ENCODE measurements at regions not wholly inside any gene's neighbourhood (a gene's known extent, or its start where the extent isn't known, plus 50 kb on each side); places are given as distances from the start of the nearest gene placed in this dataset.
"Not testable (repeated sequence)": the region's sequence is repeated elsewhere in the genome, so short reads cannot be mapped to it uniquely, and the experiment has no call there.

- no peak for DNase-seq
Measured at GRCh38 chr9:87338088-87338989, 159.3 kb upstream of the DAPK1 start.

GRCh38 chr9:87340391-87340790 is 157.3 kb upstream of the DAPK1 start:
- DNase-seq = no peak

GRCh38 chr9:87342743-87343142 is 154.9 kb upstream of the DAPK1 start:
- no peak for DNase-seq

GRCh38 chr9:87343816-87344430 is 153.7 kb upstream of the DAPK1 start:
- DNase-seq = no peak

- DNase-seq = no peak
Measured at GRCh38 chr9:87346061-87346665, 151.5 kb upstream of the DAPK1 start.

- no peak for DNase-seq
Measured at GRCh38 chr9:87350915-87351314, 146.8 kb upstream of the DAPK1 start.

- DNase-seq = no peak
Measured at GRCh38 chr9:87353301-87353700, 144.4 kb upstream of the DAPK1 start.

- DNase-seq = no peak
Measured at GRCh38 chr9:87354147-87354546, 143.5 kb upstream of the DAPK1 start.

GRCh38 chr9:87357600-87357999 is 140.1 kb upstream of the DAPK1 start:
- DNase-seq = no peak

GRCh38 chr9:87359264-87359663 is 138.4 kb upstream of the DAPK1 start:
- no peak for DNase-seq

GRCh38 chr9:87359958-87360601 is 137.6 kb upstream of the DAPK1 start:
- no peak for DNase-seq

- no peak for DNase-seq
Measured at GRCh38 chr9:87370049-87370685, 127.5 kb upstream of the DAPK1 start.

- no peak for DNase-seq
Measured at GRCh38 chr9:87371795-87372355, 125.8 kb upstream of the DAPK1 start.

GRCh38 chr9:87372356-87372851 is 125.3 kb upstream of the DAPK1 start:
- no peak for DNase-seq

- not testable (repeated sequence) for DNase-seq
Measured at GRCh38 chr9:87374023-87374919, 123.4 kb upstream of the DAPK1 start.

GRCh38 chr9:87375397-87376073 is 122.1 kb upstream of the DAPK1 start:
- DNase-seq = no peak

GRCh38 chr9:87378676-87379075 is 119.0 kb upstream of the DAPK1 start:
- DNase-seq = no peak

- DNase-seq = no peak
Measured at GRCh38 chr9:87379300-87379699, 118.4 kb upstream of the DAPK1 start.

- DNase-seq = no peak
Measured at GRCh38 chr9:87381050-87381711, 116.5 kb upstream of the DAPK1 start.

GRCh38 chr9:87381746-87382145 is 115.9 kb upstream of the DAPK1 start:
- no peak for DNase-seq
